Neural cell (in vitro differentiated cells): ENCODE measurements at regions not wholly inside any gene's neighbourhood (a gene's known extent, or its start where the extent isn't known, plus 50 kb on each side); places are given as distances from the start of the nearest gene placed in this dataset.

ENCODE experiments used
- H2AFZ ChIP-seq: fragments of 200-600, 300-800 bp; sonication (generic), shearing (Covaris generic); 2 replicates; pipeline ENCODE4 v1.6.0; 2014; ENCODE audit warnings: low read depth, mild to moderate bottlenecking, antibody characterized with exemption, low read length, moderate library complexity
- H3F3A ChIP-seq: fragments of 200-600 bp; shearing (Covaris generic); 2 replicates; pipeline ENCODE4 v1.6.1; 2016; ENCODE audit warnings: mild to moderate bottlenecking, moderate library complexity, mixed read lengths, antibody characterized with exemption, low read length; ENCODE audit not compliant: insufficient read depth, poor library complexity, severe bottlenecking
- H3K27ac ChIP-seq: fragments of 200-600, 300-800 bp; sonication (generic), shearing (Covaris generic); 2 replicates; pipeline ENCODE4 v1.5.1; 2014; ENCODE audit warnings: mild to moderate bottlenecking, low read length, moderate library complexity
- H3K27me3 ChIP-seq: fragments of 300-800, 200-600 bp; sonication (generic), shearing (Covaris generic); 2 replicates; pipeline ENCODE4 v1.6.0; 2014; ENCODE audit warnings: mild to moderate bottlenecking, low read depth, low read length, moderate library complexity; ENCODE audit not compliant: insufficient read depth
- H3K36me3 ChIP-seq: fragments of 300-800, 200-600 bp; sonication (generic), shearing (Covaris generic); 2 replicates; pipeline ENCODE4 v1.5.1; 2014; ENCODE audit warnings: mild to moderate bottlenecking, antibody characterized with exemption, low read length, moderate library complexity; ENCODE audit not compliant: insufficient read depth
- H3K4me2 ChIP-seq: fragments of 300-800, 200-600 bp; sonication (generic), shearing (Covaris generic); 2 replicates; pipeline ENCODE4 v1.6.0; 2014; ENCODE audit warnings: mild to moderate bottlenecking, low read length
- H3K4me3 ChIP-seq: fragments of 300-800, 200-600 bp; sonication (generic), shearing (Covaris generic); 2 replicates; pipeline ENCODE4 v1.5.1; 2014; ENCODE audit warnings: mild to moderate bottlenecking, low read length, moderate library complexity
- H3K79me2 ChIP-seq: fragments of 200-600 bp; shearing (Covaris generic); replicated peaks from 2 replicates; pipeline ENCODE4 v1.6.0; 2014; ENCODE audit warnings: mild to moderate bottlenecking, low read length, moderate library complexity; ENCODE audit not compliant: insufficient read depth
- H3K9ac ChIP-seq: fragments of 300-800, 200-600 bp; sonication (generic), shearing (Covaris generic); 2 replicates; pipeline ENCODE4 v1.6.1; 2016; ENCODE audit warnings: mild to moderate bottlenecking, low read length, mixed read lengths
- H3K9me2 ChIP-seq: fragments of 200-600 bp; shearing (Covaris generic); 2 replicates; pipeline ENCODE4 v1.6.1; 2016; ENCODE audit warnings: mild to moderate bottlenecking, low read length, mixed read lengths; ENCODE audit not compliant: insufficient read depth
- H3K9me3 ChIP-seq: fragments of 200-600, 300-800 bp; sonication (generic), shearing (Covaris generic); 2 replicates; pipeline ENCODE4 v1.6.1; 2016; ENCODE audit warnings: mild to moderate bottlenecking, mixed run types, low read length, moderate library complexity, mixed read lengths
- H4K20me1 ChIP-seq: fragments of 200-600 bp; shearing (Covaris generic); 2 replicates; pipeline ENCODE4 v1.6.1; 2016; ENCODE audit warnings: mild to moderate bottlenecking, mixed run types; ENCODE audit not compliant: insufficient read depth
- CTCF ChIP-seq: fragments of 450-650 bp; IDR thresholded peaks from 2 replicates; pipeline ENCODE4 v1.5.1; 2014; ENCODE audit warnings: antibody characterized with exemption, mild to moderate bottlenecking, moderate library complexity; ENCODE audit not compliant: poor library complexity, severe bottlenecking
- EP300 ChIP-seq: fragments of 450-650 bp; conservative IDR thresholded peaks from 2 replicates; pipeline ENCODE4 v1.6.1; 2014; ENCODE audit warnings: antibody characterized with exemption, mild to moderate bottlenecking, moderate library complexity; ENCODE audit not compliant: poor library complexity, severe bottlenecking
- EZH2 ChIP-seq: fragments of 200-600, 300-800 bp; shearing (Covaris generic), sonication (generic); IDR thresholded peaks from 2 replicates; pipeline ENCODE4 v1.6.1; 2014; ENCODE audit warnings: antibody characterized with exemption, low read length, borderline replicate concordance, mild to moderate bottlenecking; ENCODE audit not compliant: insufficient read depth, poor library complexity, severe bottlenecking
- MXI1 ChIP-seq: fragments of 450-650 bp; conservative IDR thresholded peaks from 2 replicates; pipeline ENCODE4 v1.6.1; 2014; ENCODE audit warnings: antibody characterized with exemption, mild to moderate bottlenecking; ENCODE audit not compliant: poor library complexity, severe bottlenecking
- POLR2AphosphoS5 ChIP-seq: IDR thresholded peaks from 2 replicates; pipeline ENCODE4 v1.6.1; 2012
- RAD21 ChIP-seq: fragments of 450-650 bp; conservative IDR thresholded peaks from 2 replicates; pipeline ENCODE4 v1.6.1; 2014; ENCODE audit warnings: antibody characterized with exemption, mild to moderate bottlenecking, moderate library complexity
- REST ChIP-seq: IDR thresholded peaks from 2 replicates; pipeline ENCODE4 v1.6.1; 2012; ENCODE audit warnings: borderline replicate concordance
- SMC3 ChIP-seq: fragments of 450-650 bp; conservative IDR thresholded peaks from 2 replicates; pipeline ENCODE4 v1.6.1; 2014; ENCODE audit warnings: antibody characterized with exemption, mild to moderate bottlenecking, moderate library complexity; ENCODE audit not compliant: poor library complexity
- TAF1 ChIP-seq: IDR thresholded peaks from 2 replicates; pipeline ENCODE4 v1.6.1; 2012; ENCODE audit warnings: low read depth

- Histone ChIP-seq H3K4me3 (no peak overlapping the region), H3K9ac (no peak overlapping the region), H3K27ac (no peak overlapping the region), H3K9me3 (no peaks in the 10 kb centered on the region), H3F3A (no peaks in the 10 kb centered on the region), H3K4me2 (no peak overlapping the region), H3K27me3 (no peaks in the 10 kb centered on the region), H3K36me3 (no peaks in the 10 kb centered on the region), H2AFZ (no peak overlapping the region), H3K9me2 (no peaks in the 10 kb centered on the region), H4K20me1 (no peaks in the 10 kb centered on the region), H3K79me2 (no peaks in the 10 kb centered on the region)
- no peak for TF ChIP-seq SMC3
- no peak for TF ChIP-seq EP300
- no peak for TF ChIP-seq EZH2
- no peak for TF ChIP-seq RAD21
Measured at GRCh38 chr9:120187758-120188157, 392.2 kb downstream of the CDK5RAP2 start.

- Histone ChIP-seq H3K79me2 (no peaks in the 10 kb centered on the region), H3K4me3 (no peak overlapping the region), H3K4me2 (no peak overlapping the region), H3K36me3 (no peaks in the 10 kb centered on the region), H3K9me3 (no peaks in the 10 kb centered on the region), H3K9me2 (no peaks in the 10 kb centered on the region), H3F3A (no peaks in the 10 kb centered on the region), H2AFZ (no peak overlapping the region), H4K20me1 (no peaks in the 10 kb centered on the region), H3K27ac (no peak overlapping the region), H3K27me3 (no peaks in the 10 kb centered on the region), H3K9ac (no peak overlapping the region)
- TF ChIP-seq SMC3 (no peak), REST (no peak), TAF1 (no peak), POLR2AphosphoS5 (no peak), RAD21 (no peak), EP300 (no peak), CTCF (no peak), MXI1 (no peak), EZH2 (no peak)
Measured at GRCh38 chr9:120186276-120186675, 393.7 kb downstream of the CDK5RAP2 start.

GRCh38 chr9:120184266-120184665 is 395.7 kb downstream of the CDK5RAP2 start:
- H3K4me2 ChIP-seq = no peak overlapping the region
- no peaks in the 10 kb centered on the region for H3K9me3 ChIP-seq
- no peaks in the 10 kb centered on the region for H3F3A ChIP-seq
- H3K27me3 ChIP-seq = no peaks in the 10 kb centered on the region
- H3K9me2 ChIP-seq = no peaks in the 10 kb centered on the region
- no peak overlapping the region for H3K9ac ChIP-seq
- no peak overlapping the region for H3K27ac ChIP-seq
- H2AFZ ChIP-seq = no peak overlapping the region
- no peaks in the 10 kb centered on the region for H3K36me3 ChIP-seq
- H3K4me3 ChIP-seq = no peak overlapping the region
- H3K79me2 ChIP-seq = no peaks in the 10 kb centered on the region
- H4K20me1 ChIP-seq = no peaks in the 10 kb centered on the region
- TF ChIP-seq SMC3 (no peak), EZH2 (no peak), REST (no peak), TAF1 (no peak), EP300 (no peak), MXI1 (no peak), POLR2AphosphoS5 (no peak), CTCF (no peak), RAD21 (no peak)
